H9 (cell line): ENCODE measurements at regions not wholly inside any gene's neighbourhood (a gene's known extent, or its start where the extent isn't known, plus 50 kb on each side); places are given as distances from the start of the nearest gene placed in this dataset.

Experiments
- DNase-seq: peaks from one replicate; pipeline ENCODE4 v3.0.0-alpha.2; 2017
- H2AFZ ChIP-seq: one replicate; pipeline ENCODE4 v1.6.1; 2013; ENCODE audit warnings: mild to moderate bottlenecking, low read length, control low read depth, moderate library complexity
- H2AK5ac ChIP-seq: 2 replicates; pipeline ENCODE4 v1.6.1; 2013; ENCODE audit warnings: low read length, control low read depth, mixed read lengths; ENCODE audit not compliant: insufficient read length
- H2BK120ac ChIP-seq: one replicate; pipeline ENCODE4 v1.6.1; 2013; ENCODE audit warnings: low read depth, mild to moderate bottlenecking, low read length, control low read depth, inconsistent platforms; ENCODE audit not compliant: poor library complexity, severe bottlenecking
- H2BK12ac ChIP-seq: 2 replicates; pipeline ENCODE4 v1.6.1; 2013; ENCODE audit warnings: low read length, control low read depth, mixed read lengths, low read depth; ENCODE audit not compliant: insufficient read length
- H2BK15ac ChIP-seq: 2 replicates; pipeline ENCODE4 v1.6.1; 2013; ENCODE audit warnings: low read depth, low read length, control low read depth
- H2BK20ac ChIP-seq: one replicate; pipeline ENCODE4 v1.6.1; 2013; ENCODE audit warnings: low read depth, mild to moderate bottlenecking, low read length, control low read depth, inconsistent platforms; ENCODE audit not compliant: poor library complexity, severe bottlenecking
- H2BK5ac ChIP-seq: 2 replicates; pipeline ENCODE4 v1.6.1; 2013; ENCODE audit warnings: low read length, control low read depth, mixed read lengths; ENCODE audit not compliant: insufficient read length
- H3K14ac ChIP-seq: 2 replicates; pipeline ENCODE4 v1.6.1; 2013; ENCODE audit warnings: low read length, control low read depth; ENCODE audit not compliant: insufficient read depth
- H3K18ac ChIP-seq: 2 replicates; pipeline ENCODE4 v1.6.1; 2013; ENCODE audit warnings: low read depth, mild to moderate bottlenecking, mixed read lengths, low read length, control low read depth; ENCODE audit not compliant: insufficient read length
- H3K23ac ChIP-seq: 2 replicates; pipeline ENCODE4 v1.6.1; 2013; ENCODE audit warnings: low read length, control low read depth, mixed read lengths, low read depth; ENCODE audit not compliant: insufficient read length
- H3K23me2 ChIP-seq: 2 replicates; pipeline ENCODE4 v1.6.1; 2013; ENCODE audit warnings: low read depth, mild to moderate bottlenecking, mixed read lengths, low read length, control low read depth; ENCODE audit not compliant: insufficient read length, poor library complexity, severe bottlenecking
- H3K27ac ChIP-seq: 2 replicates; pipeline ENCODE4 v1.5.1; 2013; ENCODE audit warnings: low read length, control low read depth, mixed read lengths, low read depth; ENCODE audit not compliant: insufficient read length
- H3K27me3 ChIP-seq: 2 replicates; pipeline ENCODE4 v1.6.1; 2013; ENCODE audit warnings: low read length, control low read depth, inconsistent platforms; ENCODE audit not compliant: insufficient read depth
- H3K4ac ChIP-seq: 2 replicates; pipeline ENCODE4 v1.6.1; 2013; ENCODE audit warnings: low read depth, mild to moderate bottlenecking, control low read depth, inconsistent platforms, low read length, moderate library complexity
- H3K4me1 ChIP-seq: 2 replicates; pipeline ENCODE4 v1.6.1; 2013; ENCODE audit warnings: low read length, control low read depth, inconsistent platforms; ENCODE audit not compliant: insufficient read depth
- H3K4me2 ChIP-seq: 2 replicates; pipeline ENCODE4 v1.6.1; 2013; ENCODE audit warnings: low read length, control low read depth, mixed read lengths; ENCODE audit not compliant: insufficient read length, insufficient read depth
- H3K56ac ChIP-seq: 2 replicates; pipeline ENCODE4 v1.6.1; 2013; ENCODE audit warnings: low read depth, mild to moderate bottlenecking, mixed read lengths, low read length, control low read depth; ENCODE audit not compliant: insufficient read length
- H3K79me1 ChIP-seq: 2 replicates; pipeline ENCODE4 v1.6.1; 2013; ENCODE audit warnings: low read depth, mild to moderate bottlenecking, moderate library complexity, low read length, control low read depth, inconsistent platforms; ENCODE audit not compliant: insufficient read depth, poor library complexity, severe bottlenecking
- H3K79me2 ChIP-seq: 2 replicates; pipeline ENCODE4 v1.6.1; 2013; ENCODE audit warnings: low read length, control low read depth, inconsistent platforms; ENCODE audit not compliant: insufficient read depth
- H3K9ac ChIP-seq: 2 replicates; pipeline ENCODE4 v1.6.1; 2013; ENCODE audit warnings: low read length, control low read depth, mixed read lengths; ENCODE audit not compliant: insufficient read length; ENCODE audit errors: extremely low read depth
- H3K9me3 ChIP-seq: one replicate; pipeline ENCODE4 v1.6.1; 2013; ENCODE audit warnings: low read depth, low read length, inconsistent platforms; ENCODE audit not compliant: control insufficient read depth
- H3T11ph ChIP-seq: one replicate; pipeline ENCODE4 v1.6.1; 2013; ENCODE audit warnings: mild to moderate bottlenecking, low read length, control low read depth, inconsistent platforms
- H4K20me1 ChIP-seq: one replicate; pipeline ENCODE4 v1.6.1; 2013; ENCODE audit not compliant: control insufficient read depth, insufficient read length, insufficient read depth
- H4K5ac ChIP-seq: 2 replicates; pipeline ENCODE4 v1.6.1; 2013; ENCODE audit warnings: low read depth, mild to moderate bottlenecking, mixed read lengths, low read length, control low read depth; ENCODE audit not compliant: insufficient read length
- H4K8ac ChIP-seq: replicated peaks from 2 replicates; pipeline ENCODE4 v1.6.1; 2013; ENCODE audit warnings: low read length, control low read depth, mixed read lengths, low read depth; ENCODE audit not compliant: insufficient read length
- H4K91ac ChIP-seq: 2 replicates; pipeline ENCODE4 v1.6.1; 2013; ENCODE audit warnings: low read depth, mild to moderate bottlenecking, moderate library complexity, mixed read lengths, low read length, control low read depth; ENCODE audit not compliant: insufficient read length
- H3K27ac Mint-ChIP-seq, 3 experiments: 2 replicates in 2 of 3; 3 replicates in 1 of 3; pipeline ENCODE4 v1.8.0; 2020 to 2021; ENCODE audit warnings: mixed read lengths in 3 of 3, mild to moderate bottlenecking in 1 of 3, moderate library complexity in 1 of 3
- H3K27me3 Mint-ChIP-seq: 2 replicates; pipeline ENCODE4 v1.8.0; 2021; ENCODE audit warnings: low read depth, mild to moderate bottlenecking, moderate library complexity, mixed read lengths
- H3K36me3 Mint-ChIP-seq, 3 experiments: 2 replicates in 2 of 3; 3 replicates in 1 of 3; pipeline ENCODE4 v1.8.0; 2020 to 2021; ENCODE audit warnings: low read depth in 3 of 3, mixed read lengths in 3 of 3; ENCODE audit not compliant: insufficient read depth in 1 of 3
- H3K4me1 Mint-ChIP-seq, 2 experiments: 2 replicates each; pipeline ENCODE4 v1.8.0; 2020; ENCODE audit warnings: mixed read lengths in 2 of 2
- H3K4me3 Mint-ChIP-seq, 2 experiments: 2 replicates in 1 of 2; 3 replicates in 1 of 2; pipeline ENCODE4 v1.8.0; 2020 to 2021; ENCODE audit warnings: mild to moderate bottlenecking in 2 of 2, mixed read lengths in 2 of 2, moderate library complexity in 1 of 2
- H3K9me3 Mint-ChIP-seq, 2 experiments: 2 replicates in 1 of 2; 3 replicates in 1 of 2; pipeline ENCODE4 v1.8.0; 2020; ENCODE audit warnings: mild to moderate bottlenecking in 2 of 2, mixed read lengths in 2 of 2, moderate library complexity in 1 of 2
- WGBS: extraction: QIAGEN DNeasy Blood & Tissue Kit; methylation state at CpG from one replicate; pipeline ENCODE4 v1.1.7; 2013; ENCODE audit warnings: missing lambda C conversion rate, low lambda C conversion rate, mixed read lengths; ENCODE audit not compliant: insufficient read length; ENCODE audit errors: extremely low coverage; 5-methylcytosine and 5-hydroxymethylcytosine counted together
- TF ChIP-seq, protein P1 (sequence below): fragments of 200-600 bp; sonication (generic); conservative IDR thresholded peaks from 3 replicates; pipeline ENCODE4 v1.8.0; 2021; ENCODE audit warnings: antibody characterized with exemption, mild to moderate bottlenecking

- Histone ChIP-seq H2AK5ac (no peak overlapping the region), H3K9ac (no peak overlapping the region), H4K20me1 (no peaks in the 10 kb centered on the region), H2AFZ (no peak overlapping the region), H4K8ac (no peak overlapping the region), H3K27me3 (no peaks in the 10 kb centered on the region), H3K23ac (no peak overlapping the region), H3K79me1 (no peaks in the 10 kb centered on the region), H3K56ac (no peak overlapping the region), H3K27ac (no peak overlapping the region), H3K23me2 (no peaks in the 10 kb centered on the region), H3K4ac (no peak overlapping the region), H2BK15ac (no peak overlapping the region), H3K18ac (no peak overlapping the region), H3K9me3 (no peaks in the 10 kb centered on the region), H3K4me2 (no peak overlapping the region), H3K14ac (no peak overlapping the region), H3K79me2 (no peaks in the 10 kb centered on the region), H2BK12ac (no peak overlapping the region), H2BK120ac (no peak overlapping the region), H2BK5ac (no peak overlapping the region), H3K4me1 (no peaks in the 10 kb centered on the region), H4K5ac (no peak overlapping the region), H3T11ph (no peak overlapping the region), H4K91ac (no peak overlapping the region), H2BK20ac (no peak overlapping the region)
- H3K4me3 Mint-ChIP-seq: no peak overlapping the region
- no peaks in the 10 kb centered on the region; a peak in 1 of 5 replicates for H3K9me3 Mint-ChIP-seq
- peaks cover 0 to 2% of the 10 kb centered on the region in 2 experiments; a peak in 1 of 4 replicates for H3K4me1 Mint-ChIP-seq
- no peak for DNase-seq
- no peak overlapping the region for H3K27ac Mint-ChIP-seq
- TF ChIP-seq, protein P1, sequence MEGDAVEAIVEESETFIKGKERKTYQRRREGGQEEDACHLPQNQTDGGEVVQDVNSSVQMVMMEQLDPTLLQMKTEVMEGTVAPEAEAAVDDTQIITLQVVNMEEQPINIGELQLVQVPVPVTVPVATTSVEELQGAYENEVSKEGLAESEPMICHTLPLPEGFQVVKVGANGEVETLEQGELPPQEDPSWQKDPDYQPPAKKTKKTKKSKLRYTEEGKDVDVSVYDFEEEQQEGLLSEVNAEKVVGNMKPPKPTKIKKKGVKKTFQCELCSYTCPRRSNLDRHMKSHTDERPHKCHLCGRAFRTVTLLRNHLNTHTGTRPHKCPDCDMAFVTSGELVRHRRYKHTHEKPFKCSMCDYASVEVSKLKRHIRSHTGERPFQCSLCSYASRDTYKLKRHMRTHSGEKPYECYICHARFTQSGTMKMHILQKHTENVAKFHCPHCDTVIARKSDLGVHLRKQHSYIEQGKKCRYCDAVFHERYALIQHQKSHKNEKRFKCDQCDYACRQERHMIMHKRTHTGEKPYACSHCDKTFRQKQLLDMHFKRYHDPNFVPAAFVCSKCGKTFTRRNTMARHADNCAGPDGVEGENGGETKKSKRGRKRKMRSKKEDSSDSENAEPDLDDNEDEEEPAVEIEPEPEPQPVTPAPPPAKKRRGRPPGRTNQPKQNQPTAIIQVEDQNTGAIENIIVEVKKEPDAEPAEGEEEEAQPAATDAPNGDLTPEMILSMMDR: no peak
- H3K27me3 Mint-ChIP-seq: no peaks in the 10 kb centered on the region
- no CpG with 5 or more reads among the region's 6 CpGs for WGBS
- H3K36me3 Mint-ChIP-seq: no peaks in the 10 kb centered on the region
Measured at GRCh38 chr15:69613182-69613581, 160.6 kb downstream of the RPLP1 start.
